ENCODE measurements at regions not wholly inside any gene's neighbourhood (a gene's known extent, or its start where the extent isn't known, plus 50 kb on each side); places are given as distances from the start of the nearest gene placed in this dataset.

- H3K9me3 ChIP-seq (ENCODE audit: insufficient read depth, low read length), result 0 out of 2 replicates have a peak, but pooled peaks cover 3% of the 10 kb centered on the region
- no peaks in the 10 kb centered on the region for H3K27me3 ChIP-seq (ENCODE audit: insufficient read depth, insufficient read length)
- DNase-seq (ENCODE audit: low read depth, low spot score), result no peak
- peaks cover 4% of the 10 kb centered on the region for H3K4me1 ChIP-seq (ENCODE audit: insufficient read depth, insufficient read length)
- no peaks in the 10 kb centered on the region for H3K36me3 ChIP-seq (ENCODE audit: insufficient read depth, insufficient read length, low read length)
- H3K4me3 ChIP-seq (ENCODE audit: insufficient read length, low read depth), result no peak overlapping the region
- H3K9ac ChIP-seq (ENCODE audit: insufficient read length, low read depth), result no peak overlapping the region
- TF ChIP-seq ZNF274 (IDR thresholded peaks at IDR 0.05; ENCODE audit: low read depth, low read length), result no peak
- TF ChIP-seq SUZ12 (IDR thresholded peaks at IDR 0.05; ENCODE audit: extremely low read depth, insufficient read depth, insufficient read length), result no peak
- no peak for TF ChIP-seq YY1 (IDR thresholded peaks at IDR 0.05; ENCODE audit: insufficient read depth, insufficient read length)
These were observed 358.2 kb upstream of the NR3C2 start for GRCh38 chr4:148800336-148800885.

GRCh38 chr4:148795156-148795864 lies 353.1 kb upstream of the NR3C2 start:
- Histone ChIP-seq H3K9me3 (ENCODE audit: insufficient read depth, low read length) (no peaks in the 10 kb centered on the region), H3K9ac (ENCODE audit: insufficient read length, low read depth) (no peak overlapping the region), H3K4me1 (ENCODE audit: insufficient read depth, insufficient read length) (peaks cover 4% of the 10 kb centered on the region), H3K36me3 (ENCODE audit: insufficient read depth, insufficient read length, low read length) (no peaks in the 10 kb centered on the region), H3K27me3 (ENCODE audit: insufficient read depth, insufficient read length) (no peaks in the 10 kb centered on the region), H3K4me3 (ENCODE audit: insufficient read length, low read depth) (no peak overlapping the region)
- peak; percentile 32 for DNase-seq (ENCODE audit: low read depth, low spot score)
- TF ChIP-seq SUZ12 (IDR thresholded peaks at IDR 0.05; ENCODE audit: extremely low read depth, insufficient read depth, insufficient read length) (no peak), ZNF274 (IDR thresholded peaks at IDR 0.05; ENCODE audit: low read depth, low read length) (no peak)

GRCh38 chr4:148793221-148793620 lies 351.0 kb upstream of the NR3C2 start:
- Histone ChIP-seq H3K27me3 (ENCODE audit: insufficient read depth, insufficient read length) (no peaks in the 10 kb centered on the region), H3K9ac (ENCODE audit: insufficient read length, low read depth) (no peak overlapping the region), H3K36me3 (ENCODE audit: insufficient read depth, insufficient read length, low read length) (no peaks in the 10 kb centered on the region), H3K4me1 (ENCODE audit: insufficient read depth, insufficient read length) (peaks cover 4% of the 10 kb centered on the region), H3K4me3 (ENCODE audit: insufficient read length, low read depth) (no peak overlapping the region), H3K9me3 (ENCODE audit: insufficient read depth, low read length) (no peaks in the 10 kb centered on the region; the same call in 1 of the 2 replicates)
- TF ChIP-seq YY1 (IDR thresholded peaks at IDR 0.05; ENCODE audit: insufficient read depth, insufficient read length) (no peak), ZNF274 (IDR thresholded peaks at IDR 0.05; ENCODE audit: low read depth, low read length) (no peak), SUZ12 (IDR thresholded peaks at IDR 0.05; ENCODE audit: extremely low read depth, insufficient read depth, insufficient read length) (no peak)
- no peak for DNase-seq (ENCODE audit: low read depth, low spot score)

- Histone ChIP-seq H3K4me3 (ENCODE audit: insufficient read length, low read depth) (no peak overlapping the region), H3K9ac (ENCODE audit: insufficient read length, low read depth) (no peak overlapping the region), H3K36me3 (ENCODE audit: insufficient read depth, insufficient read length, low read length) (no peaks in the 10 kb centered on the region), H3K27me3 (ENCODE audit: insufficient read depth, insufficient read length) (no peaks in the 10 kb centered on the region), H3K9me3 (ENCODE audit: insufficient read depth, low read length) (no peaks in the 10 kb centered on the region; the same call in 1 of the 2 replicates), H3K4me1 (ENCODE audit: insufficient read depth, insufficient read length) (peaks cover 2% of the 10 kb centered on the region)
- TF ChIP-seq ZNF274 (IDR thresholded peaks at IDR 0.05; ENCODE audit: low read depth, low read length), result no peak
- no peak for TF ChIP-seq YY1 (IDR thresholded peaks at IDR 0.05; ENCODE audit: insufficient read depth, insufficient read length)
- TF ChIP-seq SUZ12 (IDR thresholded peaks at IDR 0.05; ENCODE audit: extremely low read depth, insufficient read depth, insufficient read length), result no peak
- DNase-seq (ENCODE audit: low read depth, low spot score), result no peak
These were observed 348.5 kb upstream of the NR3C2 start for GRCh38 chr4:148790691-148791090.

- Histone ChIP-seq H3K4me1 (ENCODE audit: insufficient read depth, insufficient read length) (no peaks in the 10 kb centered on the region), H3K27me3 (ENCODE audit: insufficient read depth, insufficient read length) (no peaks in the 10 kb centered on the region), H3K4me3 (ENCODE audit: insufficient read length, low read depth) (no peak overlapping the region), H3K36me3 (ENCODE audit: insufficient read depth, insufficient read length, low read length) (no peaks in the 10 kb centered on the region), H3K9me3 (ENCODE audit: insufficient read depth, low read length) (no peaks in the 10 kb centered on the region; the same call in 1 of the 2 replicates), H3K9ac (ENCODE audit: insufficient read length, low read depth) (no peak overlapping the region)
- TF ChIP-seq SUZ12 (IDR thresholded peaks at IDR 0.05; ENCODE audit: extremely low read depth, insufficient read depth, insufficient read length), result no peak
- no peak for DNase-seq (ENCODE audit: low read depth, low spot score)
These were observed 348.0 kb upstream of the NR3C2 start for GRCh38 chr4:148790246-148790645.

- no peak overlapping the region for H3K9ac ChIP-seq (ENCODE audit: insufficient read length, low read depth)
- DNase-seq (ENCODE audit: low read depth, low spot score), result no peak
- H3K27me3 ChIP-seq (ENCODE audit: insufficient read depth, insufficient read length), result no peaks in the 10 kb centered on the region
- H3K36me3 ChIP-seq (ENCODE audit: insufficient read depth, insufficient read length, low read length), result no peaks in the 10 kb centered on the region
- no peak overlapping the region for H3K4me3 ChIP-seq (ENCODE audit: insufficient read length, low read depth)
- TF ChIP-seq SUZ12 (IDR thresholded peaks at IDR 0.05; ENCODE audit: extremely low read depth, insufficient read depth, insufficient read length) (no peak), ZNF274 (IDR thresholded peaks at IDR 0.05; ENCODE audit: low read depth, low read length) (no peak), YY1 (IDR thresholded peaks at IDR 0.05; ENCODE audit: insufficient read depth, insufficient read length) (no peak)
- no peaks in the 10 kb centered on the region; the same call in 1 of the 2 replicates for H3K9me3 ChIP-seq (ENCODE audit: insufficient read depth, low read length)
- H3K4me1 ChIP-seq (ENCODE audit: insufficient read depth, insufficient read length), result no peaks in the 10 kb centered on the region
These were observed 345.7 kb upstream of the NR3C2 start for GRCh38 chr4:148787831-148788477.

GRCh38 chr4:148787285-148787684 lies 345.1 kb upstream of the NR3C2 start:
- no peak overlapping the region for H3K9ac ChIP-seq (ENCODE audit: insufficient read length, low read depth)
- no peak overlapping the region for H3K4me3 ChIP-seq (ENCODE audit: insufficient read length, low read depth)
- no peaks in the 10 kb centered on the region for H3K4me1 ChIP-seq (ENCODE audit: insufficient read depth, insufficient read length)

More at GRCh38 chr4:148787285-148787684, 345.1 kb upstream of the NR3C2 start:
- H3K36me3 ChIP-seq (ENCODE audit: insufficient read depth, insufficient read length, low read length), result no peaks in the 10 kb centered on the region
- DNase-seq (ENCODE audit: low read depth, low spot score), result no peak
- TF ChIP-seq SUZ12 (IDR thresholded peaks at IDR 0.05; ENCODE audit: extremely low read depth, insufficient read depth, insufficient read length), result no peak
- TF ChIP-seq ZNF274 (IDR thresholded peaks at IDR 0.05; ENCODE audit: low read depth, low read length), result no peak
- no peak for TF ChIP-seq YY1 (IDR thresholded peaks at IDR 0.05; ENCODE audit: insufficient read depth, insufficient read length)
- no peaks in the 10 kb centered on the region; the same call in 1 of the 2 replicates for H3K9me3 ChIP-seq (ENCODE audit: insufficient read depth, low read length)
- H3K27me3 ChIP-seq (ENCODE audit: insufficient read depth, insufficient read length), result no peaks in the 10 kb centered on the region

Data from NT2/D1 (cell line).